ENCODE measurements at regions not wholly inside any gene's neighbourhood (a gene's known extent, or its start where the extent isn't known, plus 50 kb on each side); places are given as distances from the start of the nearest gene placed in this dataset.

GRCh38 chr2:20138696-20139095 is 86.2 kb downstream of the SDC1 start:
- DNase-seq, result no peak
- H3K27ac Mint-ChIP-seq, result no peak overlapping the region
- no peak overlapping the region for H3K4me3 Mint-ChIP-seq
- no peaks in the 10 kb centered on the region for H3K4me1 Mint-ChIP-seq
- H3K9me3 Mint-ChIP-seq, result no peaks in the 10 kb centered on the region
- H3K27me3 Mint-ChIP-seq, result no peaks in the 10 kb centered on the region
- no peaks in the 10 kb centered on the region for H3K36me3 Mint-ChIP-seq

GRCh38 chr2:20137884-20138283 is 86.5 kb upstream of the LAPTM4A start:
- Mint-ChIP-seq H3K9me3 (no peaks in the 10 kb centered on the region), H3K36me3 (no peaks in the 10 kb centered on the region), H3K4me1 (no peaks in the 10 kb centered on the region), H3K27ac (no peak overlapping the region), H3K4me3 (no peak overlapping the region), H3K27me3 (no peaks in the 10 kb centered on the region)
- no peak for DNase-seq

DNA sequence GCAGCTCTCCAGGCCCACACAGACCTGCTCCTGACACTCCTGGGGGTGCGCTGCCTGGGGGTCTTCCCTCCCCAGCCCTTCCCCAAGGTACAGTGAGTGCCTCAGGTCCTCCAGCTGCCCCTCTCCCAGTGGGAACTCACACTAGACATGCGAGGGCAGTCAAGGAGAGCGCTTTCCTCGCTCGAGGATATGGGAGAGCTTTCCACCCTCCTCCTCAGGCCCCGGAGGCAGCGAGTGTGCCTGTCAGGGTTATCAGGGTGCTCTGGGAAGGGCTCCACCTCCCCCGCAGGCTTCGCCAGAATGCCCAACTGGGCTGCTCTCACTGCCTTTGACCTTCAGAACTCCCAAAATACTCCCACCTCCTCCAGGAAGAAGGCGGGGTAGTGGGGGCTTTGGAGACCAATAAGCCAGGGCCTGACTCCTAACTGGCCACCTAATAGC is 85.7 kb upstream of the LAPTM4A start:
- Mint-ChIP-seq H3K36me3 (no peaks in the 10 kb centered on the region), H3K9me3 (no peaks in the 10 kb centered on the region)
- DNase-seq, result no peak

DNA sequence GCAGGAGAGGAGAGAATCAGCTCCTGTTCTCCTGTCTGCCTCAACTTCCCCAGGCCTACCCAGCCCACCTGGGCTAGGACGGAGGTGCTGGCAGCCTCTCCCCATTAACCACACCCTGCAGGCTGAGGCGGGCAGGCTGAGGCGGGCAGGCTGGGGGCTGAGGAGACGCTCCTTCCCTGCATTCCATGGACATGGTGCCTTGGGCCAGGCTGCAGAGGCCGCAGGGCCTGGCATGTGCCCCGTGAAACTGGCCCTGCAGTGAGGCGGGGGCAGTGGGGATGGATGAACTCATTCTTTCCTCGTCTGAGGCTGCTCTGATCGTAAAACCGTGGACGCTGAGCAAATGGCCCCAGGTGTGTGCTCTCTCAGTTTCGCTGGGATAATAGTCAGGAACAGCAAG is 84.7 kb upstream of the LAPTM4A start:
- no peak overlapping the region for H3K27ac Mint-ChIP-seq
- H3K9me3 Mint-ChIP-seq, result no peaks in the 10 kb centered on the region
- DNase-seq, result no peak
- no peaks in the 10 kb centered on the region for H3K36me3 Mint-ChIP-seq
- no peaks in the 10 kb centered on the region for H3K4me1 Mint-ChIP-seq
- no peaks in the 10 kb centered on the region for H3K27me3 Mint-ChIP-seq
- no peak overlapping the region for H3K4me3 Mint-ChIP-seq

More for the DNA sequence above, 85.7 kb upstream of the LAPTM4A start:
- H3K4me3 Mint-ChIP-seq, result no peak overlapping the region
- H3K4me1 Mint-ChIP-seq, result no peaks in the 10 kb centered on the region
- H3K27ac Mint-ChIP-seq, result no peak overlapping the region
- no peaks in the 10 kb centered on the region for H3K27me3 Mint-ChIP-seq

GRCh38 chr2:20135631-20136050 is 84.2 kb upstream of the LAPTM4A start:
- H3K27ac Mint-ChIP-seq, result no peak overlapping the region
- peak; percentile 35 for DNase-seq
- no peaks in the 10 kb centered on the region for H3K4me1 Mint-ChIP-seq
- no peaks in the 10 kb centered on the region for H3K9me3 Mint-ChIP-seq
- no peaks in the 10 kb centered on the region for H3K27me3 Mint-ChIP-seq
- H3K4me3 Mint-ChIP-seq, result no peak overlapping the region
- H3K36me3 Mint-ChIP-seq, result no peaks in the 10 kb centered on the region

DNA sequence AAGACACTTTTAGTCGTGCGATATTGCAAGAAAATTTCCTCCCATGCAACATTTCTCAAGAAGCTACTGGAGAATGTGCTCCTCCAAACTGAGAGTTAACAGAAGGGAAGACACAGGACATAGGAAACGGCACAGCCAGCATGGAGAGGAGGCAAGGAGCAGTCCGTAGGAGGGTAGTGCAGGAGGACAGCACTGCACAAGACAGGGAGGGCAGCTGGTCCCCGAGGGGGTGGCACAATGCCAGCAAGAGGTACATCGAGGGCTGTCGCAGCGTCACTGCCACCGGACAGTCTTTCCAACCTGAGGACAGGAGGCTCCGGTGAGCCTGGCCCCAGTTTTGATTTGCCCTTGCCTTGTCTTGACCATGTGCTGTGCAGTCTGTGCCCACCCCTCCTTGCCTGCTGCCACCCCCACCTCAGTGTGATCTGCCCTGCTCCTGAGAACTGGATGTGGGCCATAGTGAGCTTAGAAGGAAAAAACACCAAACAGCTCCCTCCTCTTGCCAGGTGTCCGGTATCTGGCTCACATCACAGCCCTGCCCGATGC is 81.6 kb upstream of the LAPTM4A start:
- no peaks in the 10 kb centered on the region for H3K27me3 Mint-ChIP-seq
- H3K4me1 Mint-ChIP-seq, result no peaks in the 10 kb centered on the region
- H3K4me3 Mint-ChIP-seq, result no peak overlapping the region
- H3K36me3 Mint-ChIP-seq, result no peaks in the 10 kb centered on the region
- H3K27ac Mint-ChIP-seq, result no peak overlapping the region
- H3K9me3 Mint-ChIP-seq, result no peaks in the 10 kb centered on the region
- DNase-seq, result no peak

DNA sequence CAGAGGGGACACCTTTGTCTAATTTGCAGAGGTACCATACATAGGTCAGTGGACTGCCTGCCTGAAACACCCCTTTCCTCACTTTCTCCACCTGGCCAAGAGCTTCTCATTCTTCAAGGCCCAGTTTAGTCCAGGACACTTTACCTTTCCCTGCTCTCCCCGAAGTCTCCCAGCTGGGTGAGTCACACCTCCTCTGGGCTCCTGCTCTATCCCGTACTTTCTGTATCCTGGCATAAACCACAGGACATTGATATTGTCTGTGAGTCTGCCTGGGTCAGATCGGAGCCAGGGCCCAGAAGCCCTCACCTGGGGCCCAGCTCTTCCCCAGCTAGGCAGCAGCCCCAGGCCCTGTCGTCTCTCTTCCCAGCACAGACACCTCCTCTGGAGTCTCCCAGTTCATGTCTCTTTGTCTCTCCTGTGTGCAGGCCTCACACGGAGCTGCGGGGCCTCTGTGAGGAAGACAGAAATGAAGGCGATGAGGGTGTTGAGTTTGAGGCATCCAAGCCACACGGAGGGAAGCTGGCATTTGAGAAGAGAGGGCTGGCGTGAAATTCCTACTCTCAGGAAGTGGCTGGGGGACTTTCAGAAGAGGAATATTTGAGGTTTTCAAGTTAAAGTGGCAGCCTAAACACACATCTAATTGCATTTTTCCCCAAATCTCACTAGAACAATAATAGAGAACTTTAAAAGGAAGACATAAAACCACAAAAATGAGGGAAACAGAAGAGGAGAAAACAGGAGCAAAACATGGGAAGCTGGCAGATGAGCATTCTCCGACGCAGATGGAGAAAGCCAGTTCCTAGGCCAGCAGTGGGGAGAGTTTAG is 79.6 kb upstream of the LAPTM4A start:
- no peaks in the 10 kb centered on the region for H3K4me1 Mint-ChIP-seq
- H3K27ac Mint-ChIP-seq, result no peak overlapping the region
- H3K9me3 Mint-ChIP-seq, result no peaks in the 10 kb centered on the region
- no peak overlapping the region for H3K4me3 Mint-ChIP-seq
- DNase-seq, result no peak
- H3K27me3 Mint-ChIP-seq, result no peaks in the 10 kb centered on the region
- H3K36me3 Mint-ChIP-seq, result no peaks in the 10 kb centered on the region

DNA sequence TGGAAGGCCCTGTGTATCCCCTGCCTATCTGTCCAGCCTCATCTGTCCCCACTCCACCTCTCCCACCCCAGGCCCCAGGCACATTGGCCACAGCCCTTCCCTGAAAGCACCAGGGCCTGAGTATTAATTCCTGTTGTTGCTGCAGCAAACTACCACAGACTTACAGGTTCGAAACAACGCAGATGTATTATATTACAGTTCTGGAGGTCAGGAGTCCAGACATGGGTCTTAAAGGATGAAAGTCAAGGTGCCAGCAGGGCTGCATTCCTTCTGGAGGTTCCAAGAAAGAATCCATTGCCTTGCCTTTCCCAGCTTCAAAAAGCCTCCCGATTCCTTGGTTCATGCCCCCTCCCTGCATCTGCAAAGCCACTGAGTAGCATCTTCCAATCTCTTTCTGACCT is 78.7 kb upstream of the LAPTM4A start:
- H3K27me3 Mint-ChIP-seq, result no peaks in the 10 kb centered on the region
- no peak overlapping the region for H3K27ac Mint-ChIP-seq
- H3K4me1 Mint-ChIP-seq, result no peaks in the 10 kb centered on the region
- H3K36me3 Mint-ChIP-seq, result no peaks in the 10 kb centered on the region
- no peak for DNase-seq
- no peak overlapping the region for H3K4me3 Mint-ChIP-seq
- H3K9me3 Mint-ChIP-seq, result no peaks in the 10 kb centered on the region

DNA sequence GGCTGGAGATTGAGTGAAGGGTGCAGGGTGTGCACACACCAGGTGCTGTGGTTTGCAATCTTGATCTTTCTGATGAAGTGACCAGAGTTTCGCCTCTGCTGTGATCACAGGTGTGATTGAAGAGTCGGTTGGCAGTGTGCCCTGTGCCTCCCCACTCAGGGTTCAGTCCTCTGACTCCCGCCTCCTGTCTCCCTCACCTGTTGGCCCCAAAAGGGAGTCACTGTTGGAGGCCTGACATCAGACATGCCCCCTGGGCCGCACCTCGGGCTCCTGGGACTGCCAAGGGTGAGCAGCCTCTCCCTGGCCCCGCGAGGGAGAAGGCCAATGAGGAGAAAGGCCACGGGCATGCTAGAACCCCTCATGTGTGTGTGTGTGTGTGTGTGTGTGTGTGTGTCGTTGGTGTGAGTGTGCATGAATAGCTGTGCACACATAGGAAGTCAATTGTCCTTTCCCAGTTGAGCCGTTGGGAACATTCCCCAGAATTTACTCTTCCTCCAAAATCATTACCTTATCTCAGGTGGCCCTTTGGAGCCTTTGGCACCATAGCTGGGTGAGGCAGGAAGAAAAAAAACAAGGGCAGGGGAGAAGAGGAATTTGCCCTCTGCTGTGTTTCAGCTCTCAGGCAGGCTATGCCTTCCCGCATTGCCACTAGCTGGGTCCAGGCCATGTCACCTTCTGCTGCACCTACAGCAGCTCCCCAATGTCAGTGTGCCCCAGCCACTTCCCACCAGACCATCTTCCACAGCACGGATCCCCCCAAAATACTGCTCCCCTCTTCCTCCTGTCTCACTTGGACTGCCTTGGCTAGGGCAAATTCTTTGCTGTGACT is 78.1 kb upstream of the LAPTM4A start:
- Mint-ChIP-seq H3K4me1 (no peaks in the 10 kb centered on the region), H3K27ac (no peak overlapping the region), H3K9me3 (no peaks in the 10 kb centered on the region), H3K4me3 (no peak overlapping the region), H3K27me3 (no peaks in the 10 kb centered on the region), H3K36me3 (no peaks in the 10 kb centered on the region)
- DNase-seq, result no peak

GRCh38 chr2:20128506-20129330 is 77.3 kb upstream of the LAPTM4A start:
- Mint-ChIP-seq H3K27ac (no peak overlapping the region), H3K36me3 (no peaks in the 10 kb centered on the region), H3K27me3 (no peaks in the 10 kb centered on the region), H3K4me3 (no peak overlapping the region), H3K9me3 (no peaks in the 10 kb centered on the region), H3K4me1 (no peaks in the 10 kb centered on the region)
- DNase-seq, result no peak

- no peak overlapping the region for H3K4me3 Mint-ChIP-seq
- H3K27me3 Mint-ChIP-seq, result no peaks in the 10 kb centered on the region
- H3K36me3 Mint-ChIP-seq, result no peaks in the 10 kb centered on the region
- H3K4me1 Mint-ChIP-seq, result no peaks in the 10 kb centered on the region
- no peak overlapping the region for H3K27ac Mint-ChIP-seq
- DNase-seq, result no peak
- no peaks in the 10 kb centered on the region for H3K9me3 Mint-ChIP-seq
Observed at GRCh38 chr2:20126469-20126868, 75.0 kb upstream of the LAPTM4A start.

DNA sequence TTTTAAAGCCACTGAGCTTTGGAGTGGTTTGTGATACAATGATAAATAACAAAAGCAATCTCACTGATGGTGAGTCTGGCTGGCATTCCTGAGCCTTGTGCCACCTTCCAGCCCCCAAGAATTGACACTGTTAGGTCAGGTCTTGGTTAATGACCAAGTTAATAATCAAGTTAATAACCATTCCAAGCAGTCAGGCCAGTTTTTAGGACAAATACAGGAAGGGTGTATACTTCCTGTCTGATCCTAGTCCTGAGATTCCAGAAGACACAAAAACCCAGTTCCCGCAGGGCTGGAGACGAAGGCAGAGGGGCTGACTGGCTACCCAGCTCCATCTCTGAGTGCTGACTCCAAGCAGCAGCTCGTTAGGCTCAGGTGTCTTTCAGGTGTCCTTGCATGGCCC is 74.6 kb upstream of the LAPTM4A start:
- Mint-ChIP-seq H3K4me1 (no peaks in the 10 kb centered on the region), H3K4me3 (no peak overlapping the region), H3K36me3 (no peaks in the 10 kb centered on the region), H3K27ac (no peak overlapping the region), H3K27me3 (no peaks in the 10 kb centered on the region), H3K9me3 (no peaks in the 10 kb centered on the region)
- no peak for DNase-seq

DNA sequence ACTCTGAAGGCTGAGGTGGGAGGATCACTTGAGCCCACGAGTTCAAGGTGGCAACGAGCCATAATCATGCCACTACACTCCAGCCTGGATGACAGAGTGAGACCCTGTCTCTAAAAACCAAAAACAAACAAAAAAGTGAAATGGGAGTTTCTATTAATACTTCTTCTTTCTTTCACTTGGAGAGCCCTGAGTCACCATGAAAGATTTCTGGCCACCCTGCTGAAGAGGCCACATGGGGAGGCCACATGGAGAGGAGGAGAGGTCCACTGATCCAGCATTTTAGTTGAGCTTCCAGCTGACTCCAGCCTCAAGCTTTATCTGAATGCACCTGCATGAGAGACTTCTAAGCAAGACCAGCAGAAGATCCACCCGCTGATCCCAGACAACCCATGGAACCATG is 74.2 kb upstream of the LAPTM4A start:
- Mint-ChIP-seq H3K4me1 (no peaks in the 10 kb centered on the region), H3K27me3 (no peaks in the 10 kb centered on the region), H3K9me3 (no peaks in the 10 kb centered on the region), H3K4me3 (no peak overlapping the region), H3K27ac (no peak overlapping the region), H3K36me3 (no peaks in the 10 kb centered on the region)
- DNase-seq, result no peak

GRCh38 chr2:20125164-20125563 is 73.7 kb upstream of the LAPTM4A start:
- H3K27ac Mint-ChIP-seq, result no peak overlapping the region
- no peaks in the 10 kb centered on the region for H3K4me1 Mint-ChIP-seq
- DNase-seq, result no peak
- H3K4me3 Mint-ChIP-seq, result no peak overlapping the region
- H3K27me3 Mint-ChIP-seq, result no peaks in the 10 kb centered on the region
- H3K9me3 Mint-ChIP-seq, result no peaks in the 10 kb centered on the region
- H3K36me3 Mint-ChIP-seq, result no peaks in the 10 kb centered on the region
